AG04449 (cell line): ENCODE measurements at regions not wholly inside any gene's neighbourhood (a gene's known extent, or its start where the extent isn't known, plus 50 kb on each side); places are given as distances from the start of the nearest gene placed in this dataset.

Experiments used
- CTCF ChIA-PET: fragments of 350-600 bp; formaldehyde crosslinking; extraction: SDS; loops from one replicate; lab custom pipeline; 2021; ENCODE audit warnings: antibody characterized with exemption; lab: Yijun Ruan, JAX
- POLR2A ChIA-PET: fragments of 400-600, 350-600 bp; formaldehyde crosslinking; extraction: SDS; loops from one replicate; lab custom pipeline; 2020; ENCODE audit warnings: antibody characterized with exemption, inconsistent platforms; lab: Yijun Ruan, JAX
- DNase-seq: peaks from one replicate; pipeline ENCODE4 v3.0.0-alpha.2; 2010; ENCODE audit warnings: low read depth, low spot score
- H3K4me3 ChIP-seq: 2 replicates; pipeline ENCODE4 v1.5.1; 2011; ENCODE audit warnings: low read depth, mild to moderate bottlenecking, control low read depth, low read length
- TF ChIP-seq, protein P1 (sequence below): IDR thresholded peaks from one replicate; pipeline ENCODE4 v1.5.1; 2011; ENCODE audit warnings: mild to moderate bottlenecking, moderate library complexity, low read length, control low read depth, inconsistent platforms; ENCODE audit not compliant: insufficient read depth; ENCODE audit errors: missing control alignments

DNA sequence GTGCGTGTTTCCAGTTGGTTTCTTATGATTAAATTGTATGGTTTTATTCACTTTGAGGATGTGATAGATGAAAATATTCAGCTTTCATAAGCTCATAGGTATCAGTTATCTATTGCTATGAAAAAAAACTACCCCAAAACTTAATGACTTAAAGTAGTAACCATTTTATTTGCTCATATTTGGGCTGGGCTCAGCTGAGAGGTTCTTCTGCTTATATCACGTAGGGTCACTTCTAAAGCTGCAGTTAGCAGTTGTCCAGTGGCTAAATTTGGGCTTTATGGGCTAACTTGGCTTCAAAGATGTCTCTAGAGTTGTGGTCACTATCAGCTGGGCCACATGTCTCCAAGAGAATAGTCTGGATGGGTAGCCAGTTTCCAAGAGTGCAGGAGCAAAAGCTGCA is 206.4 kb upstream of the LYPLAL1 start:
- TF ChIP-seq, protein P1, sequence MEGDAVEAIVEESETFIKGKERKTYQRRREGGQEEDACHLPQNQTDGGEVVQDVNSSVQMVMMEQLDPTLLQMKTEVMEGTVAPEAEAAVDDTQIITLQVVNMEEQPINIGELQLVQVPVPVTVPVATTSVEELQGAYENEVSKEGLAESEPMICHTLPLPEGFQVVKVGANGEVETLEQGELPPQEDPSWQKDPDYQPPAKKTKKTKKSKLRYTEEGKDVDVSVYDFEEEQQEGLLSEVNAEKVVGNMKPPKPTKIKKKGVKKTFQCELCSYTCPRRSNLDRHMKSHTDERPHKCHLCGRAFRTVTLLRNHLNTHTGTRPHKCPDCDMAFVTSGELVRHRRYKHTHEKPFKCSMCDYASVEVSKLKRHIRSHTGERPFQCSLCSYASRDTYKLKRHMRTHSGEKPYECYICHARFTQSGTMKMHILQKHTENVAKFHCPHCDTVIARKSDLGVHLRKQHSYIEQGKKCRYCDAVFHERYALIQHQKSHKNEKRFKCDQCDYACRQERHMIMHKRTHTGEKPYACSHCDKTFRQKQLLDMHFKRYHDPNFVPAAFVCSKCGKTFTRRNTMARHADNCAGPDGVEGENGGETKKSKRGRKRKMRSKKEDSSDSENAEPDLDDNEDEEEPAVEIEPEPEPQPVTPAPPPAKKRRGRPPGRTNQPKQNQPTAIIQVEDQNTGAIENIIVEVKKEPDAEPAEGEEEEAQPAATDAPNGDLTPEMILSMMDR = no peak
- POLR2A ChIA-PET = no interaction called here
- CTCF ChIA-PET = no interaction called here

DNA sequence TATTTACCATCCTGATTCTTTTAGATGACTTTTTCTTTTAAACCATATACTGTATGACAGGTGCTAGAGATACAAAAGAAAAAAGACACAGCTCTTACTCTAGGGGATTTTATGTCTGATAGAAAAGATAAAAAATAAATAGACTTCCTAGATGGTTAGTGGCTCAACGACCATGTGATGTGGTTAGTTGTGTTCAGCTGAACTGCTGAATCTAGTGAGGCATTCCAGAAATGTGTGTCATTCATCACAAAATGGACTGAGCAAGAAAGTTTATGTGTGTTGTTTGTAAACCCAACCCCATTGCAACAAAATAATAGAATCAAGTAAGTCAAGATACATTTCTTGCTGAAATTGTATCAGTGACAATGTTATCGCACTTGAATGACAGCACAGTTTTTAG is 205.8 kb upstream of the LYPLAL1 start:
- no peak overlapping the region for H3K4me3 ChIP-seq
- DNase-seq = no peak
- CTCF ChIA-PET = no interaction called here
- POLR2A ChIA-PET = no interaction called here
- TF ChIP-seq, protein P1 = no peak

More for the DNA sequence above, 206.4 kb upstream of the LYPLAL1 start:
- no peak overlapping the region for H3K4me3 ChIP-seq
- DNase-seq = no peak

DNA sequence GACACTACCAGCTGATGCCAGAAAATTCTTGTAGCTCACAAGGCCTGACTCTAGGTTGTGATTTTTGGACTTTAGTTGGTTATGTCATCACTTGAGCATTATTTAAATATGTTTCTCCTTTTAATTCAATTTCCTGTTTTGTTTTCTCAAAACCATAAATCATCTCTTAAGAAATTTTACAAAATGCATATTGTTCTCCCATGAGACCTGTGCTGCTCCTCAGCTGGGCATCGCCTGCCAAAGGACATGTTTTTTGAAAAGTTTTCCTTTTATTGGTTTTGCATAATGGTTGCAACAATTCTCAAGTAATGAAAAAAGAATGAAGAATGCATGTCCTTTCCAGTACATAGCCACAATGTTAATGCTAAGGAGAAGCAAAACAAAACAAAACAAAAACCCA is 204.7 kb upstream of the LYPLAL1 start:
- TF ChIP-seq, protein P1 = no peak
- DNase-seq = no peak
- POLR2A ChIA-PET = no interaction called here
- CTCF ChIA-PET = interaction anchor here (1.3 kb wide), 1 partner anchor 23 kb away, joined by 3 read pairs; no protein-coding TSS in a partner anchor
- H3K4me3 ChIP-seq = no peak overlapping the region

DNA sequence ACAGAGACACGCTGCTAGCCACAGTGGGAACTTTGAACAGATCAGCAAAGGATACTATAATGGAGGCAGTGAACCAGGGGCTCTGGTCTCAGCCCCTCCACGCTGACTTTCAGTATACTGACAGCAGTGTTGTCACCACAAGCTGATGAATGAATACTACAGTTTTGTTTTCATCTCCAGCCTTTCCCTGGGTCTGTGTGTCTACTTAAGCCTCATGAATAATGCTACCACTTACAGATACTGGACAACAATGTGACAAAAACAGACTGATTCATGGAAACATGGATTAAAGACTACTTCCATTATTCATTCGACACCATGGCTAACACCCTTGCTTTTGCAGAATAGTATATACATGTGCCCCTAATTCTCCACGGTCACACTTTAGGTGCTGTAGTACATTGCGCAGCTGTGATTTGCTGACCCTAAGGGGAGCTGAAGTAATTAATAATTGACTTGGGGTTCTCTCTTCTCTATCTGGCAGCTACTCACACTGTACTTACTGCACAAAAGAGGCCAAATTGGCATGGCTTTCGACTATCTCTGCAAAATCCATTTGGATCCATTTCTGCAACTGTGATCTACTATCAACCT is 203.2 kb upstream of the LYPLAL1 start:
- no peak for DNase-seq
- ChIA-PET POLR2A (no interaction called here), CTCF (no interaction called here)
- TF ChIP-seq, protein P1 = no peak
- no peak overlapping the region for H3K4me3 ChIP-seq

DNA sequence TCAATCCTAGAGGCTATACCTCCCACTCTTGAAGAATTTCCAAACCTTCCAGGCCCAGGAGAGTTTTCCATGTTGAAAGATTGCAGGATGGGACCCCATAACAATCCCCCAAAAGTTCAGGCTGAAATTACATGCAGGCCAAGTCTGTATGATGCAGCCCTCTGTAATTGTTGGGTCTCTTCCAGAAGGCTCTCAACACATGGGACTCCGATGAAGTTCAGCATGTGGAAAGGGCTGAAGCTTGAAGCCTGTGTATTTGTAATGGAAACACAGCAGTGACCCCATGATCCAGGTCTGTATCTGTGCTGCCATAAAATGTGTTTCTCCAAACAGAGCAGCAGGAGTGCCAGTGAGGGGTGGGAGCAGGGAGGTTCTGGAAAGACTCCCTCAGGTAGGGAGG is 202.5 kb upstream of the LYPLAL1 start:
- no peak for DNase-seq
- TF ChIP-seq, protein P1 = no peak
- CTCF ChIA-PET = no interaction called here
- no peak overlapping the region for H3K4me3 ChIP-seq
- POLR2A ChIA-PET = no interaction called here

DNA sequence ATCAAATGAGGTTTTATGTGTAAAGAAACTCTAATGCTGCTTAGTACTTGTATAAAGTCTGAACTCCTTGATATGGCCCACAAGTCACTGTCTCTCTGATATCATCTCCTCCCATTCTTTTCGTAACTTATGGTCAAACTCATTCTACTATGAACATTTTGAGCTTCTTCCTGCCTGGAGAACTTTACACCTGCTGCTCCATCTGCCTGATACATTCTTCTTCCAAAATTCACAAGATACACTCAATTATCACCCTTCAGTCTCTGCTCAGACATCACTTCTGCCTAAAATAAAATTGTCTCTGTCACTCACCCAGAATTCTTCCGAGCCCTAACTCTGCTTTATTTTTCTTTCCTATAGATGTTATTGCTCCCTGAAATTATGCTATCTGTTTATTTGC is 192.8 kb upstream of the LYPLAL1 start:
- ChIA-PET POLR2A (interaction anchor here (0.6 kb wide), 1 partner anchor 29 kb away, joined by 4 read pairs; no protein-coding TSS in a partner anchor), CTCF (no interaction called here)
- DNase-seq = no peak
- no peak overlapping the region for H3K4me3 ChIP-seq
- TF ChIP-seq, protein P1 = no peak
